H1 (cell line): ENCODE measurements at regions not wholly inside any gene's neighbourhood (a gene's known extent, or its start where the extent isn't known, plus 50 kb on each side); places are given as distances from the start of the nearest gene placed in this dataset.

Source experiments
- BRCA1 ChIP-seq: IDR thresholded peaks from 2 replicates; pipeline ENCODE4 v1.6.1; 2012; ENCODE audit warnings: low read depth, low read length, improper control_type of control experiment
- CHD2 ChIP-seq: IDR thresholded peaks from 2 replicates; pipeline ENCODE4 v1.6.1; 2012; ENCODE audit warnings: low read length, improper control_type of control experiment
- EZH2 ChIP-seq: fragments of 200-600 bp; sonication (generic); IDR thresholded peaks from 2 replicates; pipeline ENCODE4 v1.7.1; 2012; ENCODE audit warnings: low read depth, mild to moderate bottlenecking, moderate library complexity, low read length, inconsistent platforms; ENCODE audit not compliant: severe bottlenecking
- POLR2A ChIP-seq, 2 experiments: IDR thresholded peaks; 1 replicate in 1 of 2; 2 replicates in 1 of 2; pipeline ENCODE4 v1.6.1; 2011; ENCODE audit warnings: low read depth in 2 of 2, low read length in 2 of 2, mild to moderate bottlenecking in 2 of 2; ENCODE audit errors: control extremely low read depth in 1 of 2
- TF ChIP-seq, protein P1 (sequence below), 3 experiments: IDR thresholded peaks; 1 replicate in 2 of 3; 2 replicates in 1 of 3; pipeline versions ENCODE4 v1.5.1 to v1.6.1; 2011; ENCODE audit warnings: low read length in 3 of 3, mild to moderate bottlenecking in 3 of 3, inconsistent platforms in 2 of 3, low read depth in 1 of 3, moderate library complexity in 1 of 3; ENCODE audit not compliant: insufficient read depth in 1 of 3; ENCODE audit errors: control extremely low read depth in 1 of 3

DNA sequence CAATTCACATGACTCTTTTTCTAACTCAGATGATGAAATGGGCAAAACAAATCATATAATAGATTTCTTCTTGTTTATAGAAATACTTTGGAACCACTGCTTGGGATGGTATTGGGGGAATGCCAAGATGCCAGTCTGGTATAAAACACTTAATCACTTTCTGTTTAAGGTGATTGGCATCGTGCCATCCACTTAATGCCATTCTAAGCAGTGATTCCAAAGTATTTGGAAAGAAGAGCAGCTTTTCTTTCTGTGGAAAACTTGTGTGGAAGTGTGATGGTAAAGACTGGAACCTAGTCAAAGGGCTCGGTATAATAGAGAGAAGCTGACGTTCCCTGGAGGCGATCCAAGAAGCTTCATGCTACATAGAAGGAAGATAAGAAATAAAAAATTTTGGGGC lies 120.6 kb downstream of the TMEM26 start:
- TF ChIP-seq, protein P1, sequence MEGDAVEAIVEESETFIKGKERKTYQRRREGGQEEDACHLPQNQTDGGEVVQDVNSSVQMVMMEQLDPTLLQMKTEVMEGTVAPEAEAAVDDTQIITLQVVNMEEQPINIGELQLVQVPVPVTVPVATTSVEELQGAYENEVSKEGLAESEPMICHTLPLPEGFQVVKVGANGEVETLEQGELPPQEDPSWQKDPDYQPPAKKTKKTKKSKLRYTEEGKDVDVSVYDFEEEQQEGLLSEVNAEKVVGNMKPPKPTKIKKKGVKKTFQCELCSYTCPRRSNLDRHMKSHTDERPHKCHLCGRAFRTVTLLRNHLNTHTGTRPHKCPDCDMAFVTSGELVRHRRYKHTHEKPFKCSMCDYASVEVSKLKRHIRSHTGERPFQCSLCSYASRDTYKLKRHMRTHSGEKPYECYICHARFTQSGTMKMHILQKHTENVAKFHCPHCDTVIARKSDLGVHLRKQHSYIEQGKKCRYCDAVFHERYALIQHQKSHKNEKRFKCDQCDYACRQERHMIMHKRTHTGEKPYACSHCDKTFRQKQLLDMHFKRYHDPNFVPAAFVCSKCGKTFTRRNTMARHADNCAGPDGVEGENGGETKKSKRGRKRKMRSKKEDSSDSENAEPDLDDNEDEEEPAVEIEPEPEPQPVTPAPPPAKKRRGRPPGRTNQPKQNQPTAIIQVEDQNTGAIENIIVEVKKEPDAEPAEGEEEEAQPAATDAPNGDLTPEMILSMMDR (IDR thresholded peaks at IDR 0.05; ENCODE audit: control extremely low read depth in 1 of 3, insufficient read depth in 1 of 3, low read depth in 1 of 3, low read length in 3 of 3) = no peak
- TF ChIP-seq EZH2 = no peak
- no peak for TF ChIP-seq BRCA1
- no peak for TF ChIP-seq CHD2
- TF ChIP-seq POLR2A (IDR thresholded peaks at IDR 0.05; ENCODE audit: control extremely low read depth in 1 of 2, low read depth in 2 of 2, low read length in 2 of 2) = no peak
